SK-N-SH (cell line): ENCODE measurements at regions not wholly inside any gene's neighbourhood (a gene's known extent, or its start where the extent isn't known, plus 50 kb on each side); places are given as distances from the start of the nearest gene placed in this dataset.

Experiments used
- CTCF ChIA-PET: fragments of 300-600, 350-600 bp; formaldehyde crosslinking; extraction: SDS; loops from one replicate; lab custom pipeline; 2021; lab: Yijun Ruan, JAX
- POLR2A ChIA-PET: fragments of 350-600 bp; sonication (Branson Sonifier 250); formaldehyde crosslinking; extraction: SDS; loops from one replicate; lab custom pipeline; 2020; ENCODE audit warnings: antibody characterized with exemption, inconsistent platforms; lab: Yijun Ruan, JAX
- DNase-seq: peaks from one replicate; pipeline ENCODE4 v3.0.0; 2012
- H2AFZ ChIP-seq: fragments of 200-600 bp; sonication (generic); 2 replicates; pipeline ENCODE4 v1.8.1; 2016; ENCODE audit warnings: antibody characterized with exemption, mild to moderate bottlenecking, low read depth
- H3F3A ChIP-seq: fragments of 200-600 bp; sonication (generic); replicated peaks from 2 replicates; pipeline ENCODE3; 2016; ENCODE audit warnings: antibody characterized with exemption, mild to moderate bottlenecking; ENCODE audit not compliant: insufficient read depth
- H3K27ac ChIP-seq, 2 experiments: fragments of 200-500 bp in 1 of 2; fragments of 200-600 bp in 1 of 2; sonication (Bioruptor generic) in 1 of 2; sonication (generic), shearing (Covaris generic) in 1 of 2; 2 replicates each; pipeline versions ENCODE4 v1.5.1 to v1.6.1; 2014 to 2016; ENCODE audit warnings: low read depth in 2 of 2, inconsistent platforms in 1 of 2, low read length in 1 of 2, mild to moderate bottlenecking in 1 of 2, mixed read lengths in 1 of 2
- H3K27me3 ChIP-seq: fragments of 200-600 bp; sonication (generic), shearing (Covaris generic); 2 replicates; pipeline ENCODE4 v1.6.1; 2016; ENCODE audit warnings: mixed run types; ENCODE audit not compliant: insufficient read depth
- H3K36me3 ChIP-seq, 2 experiments: fragments of 200-500 bp in 1 of 2; fragments of 200-600 bp in 1 of 2; sonication (Bioruptor generic) in 1 of 2; sonication (generic) in 1 of 2; replicated peaks in 1 of 2; 2 replicates each; pipeline versions ENCODE3 to v1.5.1; 2014 to 2016; ENCODE audit warnings: low read length in 1 of 2, mild to moderate bottlenecking in 1 of 2; ENCODE audit not compliant: insufficient read depth in 2 of 2, control insufficient read depth in 1 of 2
- H3K4me1 ChIP-seq, 2 experiments: fragments of 200-500 bp in 1 of 2; fragments of 200-600 bp in 1 of 2; sonication (Bioruptor generic) in 1 of 2; sonication (generic), shearing (Covaris generic) in 1 of 2; 2 replicates each; pipeline versions ENCODE4 v1.5.1 to v1.6.1; 2014 to 2016; ENCODE audit warnings: low read depth in 1 of 2, low read length in 1 of 2, mixed run types in 1 of 2; ENCODE audit not compliant: insufficient read depth in 2 of 2, control insufficient read depth in 1 of 2
- H3K4me2 ChIP-seq: fragments of 200-600 bp; sonication (generic), shearing (Covaris generic); 2 replicates; pipeline ENCODE4 v1.6.1; 2017; ENCODE audit warnings: mixed run types
- H3K4me3 ChIP-seq, 2 experiments: fragments of 200-500 bp in 1 of 2; fragments of 200-600 bp in 1 of 2; sonication (Bioruptor generic) in 1 of 2; sonication (generic), shearing (Covaris generic) in 1 of 2; 2 replicates each; pipeline versions ENCODE4 v1.5.1 to v1.8.1; 2014 to 2016; ENCODE audit warnings: low read depth in 2 of 2, inconsistent platforms in 1 of 2, low read length in 1 of 2, mild to moderate bottlenecking in 1 of 2, mixed read lengths in 1 of 2, moderate library complexity in 1 of 2
- H3K79me2 ChIP-seq: fragments of 200-600 bp; sonication (generic); 2 replicates; pipeline ENCODE4 v1.8.1; 2017; ENCODE audit warnings: mild to moderate bottlenecking; ENCODE audit not compliant: insufficient read depth
- H3K9ac ChIP-seq: fragments of 200-600 bp; sonication (generic); 2 replicates; pipeline ENCODE4 v1.6.1; 2017; ENCODE audit warnings: mixed run types
- H3K9me2 ChIP-seq: fragments of 200-600 bp; sonication (generic); 2 replicates; pipeline ENCODE4 v1.6.1; 2017; ENCODE audit warnings: mixed run types
- H3K9me3 ChIP-seq: fragments of 200-600 bp; sonication (generic); 2 replicates; pipeline ENCODE4 v1.6.1; 2017; ENCODE audit warnings: mixed run types, mild to moderate bottlenecking, moderate library complexity
- H4K20me1 ChIP-seq: fragments of 200-600 bp; sonication (generic); 2 replicates; pipeline ENCODE4 v1.6.1; 2017; ENCODE audit warnings: mild to moderate bottlenecking, mixed run types; ENCODE audit not compliant: insufficient read depth
- CHD2 ChIP-seq: fragments of 150-350 bp; IDR thresholded peaks from 2 replicates; pipeline ENCODE4 v1.6.1; 2018; ENCODE audit warnings: low read length; ENCODE audit not compliant: partially characterized antibody
- FOXJ3 ChIP-seq: sonication (generic); formaldehyde crosslinking; IDR thresholded peaks from 2 replicates; pipeline ENCODE4 v1.5.1; 2020; ENCODE audit warnings: mild to moderate bottlenecking, missing genetic modification reagents
- GABPA ChIP-seq: IDR thresholded peaks from 2 replicates; pipeline ENCODE4 v1.4.0; 2012; ENCODE audit warnings: low read depth, mild to moderate bottlenecking
- GATA2 ChIP-seq: sonication (generic); formaldehyde crosslinking; IDR thresholded peaks from 2 replicates; pipeline ENCODE4 v1.5.0; 2020; ENCODE audit warnings: mild to moderate bottlenecking, missing genetic modification reagents
- MEF2A ChIP-seq: IDR thresholded peaks from 2 replicates; pipeline ENCODE4 v1.4.0; 2012; ENCODE audit warnings: low read depth, borderline replicate concordance
- NFIC ChIP-seq: IDR thresholded peaks from 2 replicates; pipeline ENCODE4 v1.4.0; 2012; ENCODE audit warnings: borderline replicate concordance
- POLR2AphosphoS5 ChIP-seq: IDR thresholded peaks from 2 replicates; pipeline ENCODE4 v1.6.1; 2012; ENCODE audit warnings: low read depth, low read length
- RAD21 ChIP-seq: IDR thresholded peaks from 2 replicates; pipeline ENCODE4 v1.6.1; 2012; ENCODE audit warnings: mild to moderate bottlenecking, low read length
- SIN3A ChIP-seq: IDR thresholded peaks from 2 replicates; pipeline ENCODE4 v1.6.1; 2012; ENCODE audit warnings: low read depth, mild to moderate bottlenecking, low read length, moderate library complexity, borderline replicate concordance
- SMC3 ChIP-seq: IDR thresholded peaks from 2 replicates; pipeline ENCODE4 v1.6.1; 2012; ENCODE audit warnings: low read depth, low read length, improper control_type of control experiment
- TAF1 ChIP-seq: IDR thresholded peaks from 2 replicates; pipeline ENCODE4 v1.6.1; 2012; ENCODE audit warnings: low read depth, mild to moderate bottlenecking, low read length, moderate library complexity, borderline replicate concordance
- TCF12 ChIP-seq: IDR thresholded peaks from 2 replicates; pipeline ENCODE4 v1.4.0; 2012
- TEAD4 ChIP-seq: IDR thresholded peaks from 2 replicates; pipeline ENCODE4 v1.4.0; 2012; ENCODE audit warnings: mild to moderate bottlenecking, borderline replicate concordance; ENCODE audit not compliant: insufficient read depth
- YY1 ChIP-seq: IDR thresholded peaks from 2 replicates; pipeline ENCODE4 v1.4.0; 2012; ENCODE audit warnings: low read depth, mild to moderate bottlenecking
- WGBS: methylation state at CpG from one replicate; pipeline ENCODE4 v1.1.6; 2017; ENCODE audit warnings: low lambda C conversion rate; 5-methylcytosine and 5-hydroxymethylcytosine counted together
- TF ChIP-seq, protein P1 (sequence below): IDR thresholded peaks from 2 replicates; pipeline ENCODE4 v1.4.0; 2012; ENCODE audit warnings: low read depth
- TF ChIP-seq, protein P2 (sequence below): IDR thresholded peaks from 2 replicates; pipeline ENCODE4 v1.4.0; 2012; ENCODE audit warnings: low read depth, borderline replicate concordance

DNA sequence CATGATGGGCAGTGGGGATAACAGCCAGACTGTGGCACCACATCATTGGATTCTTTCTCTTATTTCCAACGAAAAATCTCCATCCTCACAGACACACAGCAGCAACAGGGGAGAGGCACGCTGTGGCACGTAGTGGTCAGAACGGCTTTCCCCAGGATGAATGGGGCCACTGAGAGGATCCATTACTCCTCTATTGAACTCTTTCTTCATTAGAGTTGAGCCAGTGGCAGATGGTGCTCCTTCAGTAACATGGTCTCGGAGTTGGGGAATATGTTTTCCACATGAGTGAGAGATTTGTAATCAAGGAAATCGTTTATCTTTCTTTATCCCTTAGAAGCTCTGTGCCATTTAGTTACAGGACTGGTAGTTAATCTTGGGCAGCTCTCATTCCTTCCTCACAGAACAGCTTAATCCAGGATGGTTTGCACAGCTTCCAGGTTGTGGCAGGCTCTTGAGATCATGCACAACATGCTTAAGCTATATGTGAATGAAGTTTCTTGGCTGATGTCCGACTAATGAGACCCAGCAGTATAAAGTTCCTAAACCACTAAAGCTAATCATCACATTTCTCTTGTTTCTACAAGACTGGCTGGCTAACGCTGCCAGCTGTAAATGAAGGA lies 180.5 kb upstream of the SLC10A2 start:
- H3K4me1 ChIP-seq: no peaks in the 10 kb centered on the region
- H3K4me2 ChIP-seq: no peak overlapping the region
- no peaks in the 10 kb centered on the region for H3K27me3 ChIP-seq
- no peak overlapping the region for H3K9ac ChIP-seq
- no peaks in the 10 kb centered on the region for H3K9me2 ChIP-seq
- DNase-seq: no peak
- H3K36me3 ChIP-seq: no peaks in the 10 kb centered on the region
- no peaks in the 10 kb centered on the region for H3F3A ChIP-seq
- H3K27ac ChIP-seq: no peak overlapping the region
- WGBS: 42% methylated on average over 8 of the region's 8 CpGs
- POLR2A ChIA-PET: no interaction called here
- TF ChIP-seq, protein P1, sequence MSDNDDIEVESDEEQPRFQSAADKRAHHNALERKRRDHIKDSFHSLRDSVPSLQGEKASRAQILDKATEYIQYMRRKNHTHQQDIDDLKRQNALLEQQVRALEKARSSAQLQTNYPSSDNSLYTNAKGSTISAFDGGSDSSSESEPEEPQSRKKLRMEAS: no peak
- TF ChIP-seq TAF1 (no peak), SMC3 (no peak), CHD2 (no peak), GATA2 (CRISPR knock-in tag) (no peak), YY1 (no peak), GABPA (no peak), NFIC (no peak), SIN3A (no peak), FOXJ3 (no peak), TEAD4 (no peak), RAD21 (no peak), POLR2AphosphoS5 (no peak), MEF2A (no peak), TCF12 (no peak)
- TF ChIP-seq, protein P2, sequence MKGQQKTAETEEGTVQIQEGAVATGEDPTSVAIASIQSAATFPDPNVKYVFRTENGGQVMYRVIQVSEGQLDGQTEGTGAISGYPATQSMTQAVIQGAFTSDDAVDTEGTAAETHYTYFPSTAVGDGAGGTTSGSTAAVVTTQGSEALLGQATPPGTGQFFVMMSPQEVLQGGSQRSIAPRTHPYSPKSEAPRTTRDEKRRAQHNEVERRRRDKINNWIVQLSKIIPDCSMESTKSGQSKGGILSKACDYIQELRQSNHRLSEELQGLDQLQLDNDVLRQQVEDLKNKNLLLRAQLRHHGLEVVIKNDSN: no peak
- CTCF ChIA-PET: no interaction called here
- H3K9me3 ChIP-seq: no peaks in the 10 kb centered on the region; the same call in 1 of the 2 replicates
- H4K20me1 ChIP-seq: no peaks in the 10 kb centered on the region
- H3K4me3 ChIP-seq: no peak overlapping the region
- no peak overlapping the region for H2AFZ ChIP-seq
- H3K79me2 ChIP-seq: no peaks in the 10 kb centered on the region

DNA sequence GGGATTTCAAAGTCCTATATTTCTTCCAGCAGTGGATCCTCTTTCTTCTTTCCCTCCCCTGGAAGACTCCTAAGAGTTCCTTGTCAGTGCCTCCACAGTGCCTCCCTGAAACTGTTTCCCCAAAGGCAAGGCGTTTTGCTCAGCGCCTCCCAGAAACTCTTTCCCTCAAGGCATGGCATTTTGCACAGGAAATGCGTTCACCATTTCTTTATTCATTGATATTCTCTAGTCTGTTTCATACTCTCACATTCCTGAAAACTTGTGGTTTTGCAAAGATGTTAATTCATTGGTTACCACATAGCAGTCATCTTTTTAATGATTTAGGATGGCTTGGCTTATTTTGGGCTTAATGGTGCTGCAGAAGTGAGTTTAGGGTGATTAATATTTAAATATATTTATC lies 177.3 kb upstream of the SLC10A2 start:
- 34% methylated on average over 3 of the region's 3 CpGs for WGBS
- no peak overlapping the region for H3K9ac ChIP-seq
- TF ChIP-seq, protein P1: no peak
- no peak for TF ChIP-seq GABPA
- H3F3A ChIP-seq: no peaks in the 10 kb centered on the region
- no peaks in the 10 kb centered on the region for H3K79me2 ChIP-seq
- H3K36me3 ChIP-seq: no peaks in the 10 kb centered on the region
- H3K27ac ChIP-seq: no peak overlapping the region
- ChIA-PET POLR2A (no interaction called here), CTCF (no interaction called here)
- no peaks in the 10 kb centered on the region; the same call in 1 of the 2 replicates for H3K9me3 ChIP-seq
- H3K4me2 ChIP-seq: no peak overlapping the region
- DNase-seq: no peak
- no peaks in the 10 kb centered on the region for H3K4me1 ChIP-seq
- H3K9me2 ChIP-seq: no peaks in the 10 kb centered on the region
- H2AFZ ChIP-seq: no peak overlapping the region
- H3K27me3 ChIP-seq: no peaks in the 10 kb centered on the region
- no peak overlapping the region for H3K4me3 ChIP-seq
- no peaks in the 10 kb centered on the region for H4K20me1 ChIP-seq
